ENCODE measurements at regions not wholly inside any gene's neighbourhood (a gene's known extent, or its start where the extent isn't known, plus 50 kb on each side); places are given as distances from the start of the nearest gene placed in this dataset.
"Not testable (repeated sequence)": the region's sequence is repeated elsewhere in the genome, so short reads cannot be mapped to it uniquely, and the experiment has no call there.

GRCh38 chr19:20371911-20372310 is 193.7 kb downstream of the ZNF737 start:
- no peaks in the 10 kb centered on the region for H3K79me2 ChIP-seq (ENCODE audit: low read depth)
- H3K4me1 ChIP-seq (replicated peaks; ENCODE audit: insufficient read depth), result no peaks in the 10 kb centered on the region
- no peak overlapping the region for H3K4me3 ChIP-seq
- no peak overlapping the region for H3K4me2 ChIP-seq
- H3K27me3 ChIP-seq (ENCODE audit: insufficient read depth, low read depth), result no peaks in the 10 kb centered on the region
- H3F3A ChIP-seq (ENCODE audit: insufficient read depth, low read depth), result no peaks in the 10 kb centered on the region
- TF ChIP-seq EZH2 (IDR thresholded peaks at IDR 0.05; ENCODE audit: low read depth) (no peak), CTCF (conservative IDR thresholded peaks at IDR 0.05) (no peak)
- H3K9me2 ChIP-seq (ENCODE audit: insufficient read depth), result no peaks in the 10 kb centered on the region
- intact Hi-C loops (cut with micrococcal nuclease; ENCODE audit: unreplicated experiment), result no loop called here
- H2AFZ ChIP-seq, result no peak overlapping the region
- no peak overlapping the region for H3K27ac ChIP-seq
- no peak for DNase-seq
- POLR2A ChIA-PET (ENCODE audit: unreplicated experiment), result no interaction called here
- no peaks in the 10 kb centered on the region for H4K20me1 ChIP-seq (ENCODE audit: insufficient read depth)
- H3K9me3 ChIP-seq (ENCODE audit: insufficient read depth, low read depth), result no peaks in the 10 kb centered on the region
- CTCF ChIA-PET, result no interaction called here
- H3K36me3 ChIP-seq (ENCODE audit: low read depth), result no peaks in the 10 kb centered on the region
- no TSS peak for BruUV-seq (replicated peaks)

GRCh38 chr19:20371304-20371703 is 194.3 kb downstream of the ZNF737 start:
- intact Hi-C loops (cut with micrococcal nuclease; ENCODE audit: unreplicated experiment); H3K27me3 ChIP-seq (ENCODE audit: insufficient read depth, low read depth): not testable (repeated sequence)

GRCh38 chr19:20367811-20368294 is 197.7 kb downstream of the ZNF737 start:
- Histone ChIP-seq H2AFZ (no peak overlapping the region), H3K4me1 (replicated peaks; ENCODE audit: insufficient read depth) (no peaks in the 10 kb centered on the region), H3K79me2 (ENCODE audit: low read depth) (no peaks in the 10 kb centered on the region), H3K9me2 (ENCODE audit: insufficient read depth) (no peaks in the 10 kb centered on the region), H3K9me3 (ENCODE audit: insufficient read depth, low read depth) (no peaks in the 10 kb centered on the region), H3K27me3 (ENCODE audit: insufficient read depth, low read depth) (no peaks in the 10 kb centered on the region), H3K4me2 (no peak overlapping the region), H3K4me3 (no peak overlapping the region), H3F3A (ENCODE audit: insufficient read depth, low read depth) (no peaks in the 10 kb centered on the region), H4K20me1 (ENCODE audit: insufficient read depth) (no peaks in the 10 kb centered on the region), H3K36me3 (ENCODE audit: low read depth) (no peaks in the 10 kb centered on the region), H3K27ac (no peak overlapping the region)
- POLR2A ChIA-PET (ENCODE audit: unreplicated experiment), result no interaction called here
- BruUV-seq (replicated peaks), result no TSS peak
- no peak for TF ChIP-seq EZH2 (IDR thresholded peaks at IDR 0.05; ENCODE audit: low read depth)
- no peak for TF ChIP-seq CTCF (conservative IDR thresholded peaks at IDR 0.05)
- CTCF ChIA-PET, result no interaction called here
- no peak for DNase-seq
- intact Hi-C loops (cut with micrococcal nuclease; ENCODE audit: unreplicated experiment), result no loop called here

More at GRCh38 chr19:20371304-20371703, 194.3 kb downstream of the ZNF737 start:
- H3K4me1 ChIP-seq (replicated peaks; ENCODE audit: insufficient read depth); H3K79me2 ChIP-seq (ENCODE audit: low read depth); POLR2A ChIA-PET (ENCODE audit: unreplicated experiment); H2AFZ ChIP-seq; H3F3A ChIP-seq (ENCODE audit: insufficient read depth, low read depth); H3K9me3 ChIP-seq (ENCODE audit: insufficient read depth, low read depth); H3K9me2 ChIP-seq (ENCODE audit: insufficient read depth); H3K36me3 ChIP-seq (ENCODE audit: low read depth); H3K27ac ChIP-seq; DNase-seq; CTCF ChIA-PET; H3K4me3 ChIP-seq; H4K20me1 ChIP-seq (ENCODE audit: insufficient read depth); H3K4me2 ChIP-seq; BruUV-seq (replicated peaks): not testable (repeated sequence)

- ChIA-PET CTCF (no interaction called here), POLR2A (ENCODE audit: unreplicated experiment) (no interaction called here)
- Histone ChIP-seq H3F3A (ENCODE audit: insufficient read depth, low read depth) (no peaks in the 10 kb centered on the region), H3K9me2 (ENCODE audit: insufficient read depth) (no peaks in the 10 kb centered on the region), H3K4me2 (no peak overlapping the region), H3K9me3 (ENCODE audit: insufficient read depth, low read depth) (no peaks in the 10 kb centered on the region), H3K4me3 (no peak overlapping the region), H3K79me2 (ENCODE audit: low read depth) (no peaks in the 10 kb centered on the region), H3K27ac (no peak overlapping the region), H3K27me3 (ENCODE audit: insufficient read depth, low read depth) (no peaks in the 10 kb centered on the region), H3K4me1 (replicated peaks; ENCODE audit: insufficient read depth) (no peaks in the 10 kb centered on the region), H2AFZ (no peak overlapping the region), H3K36me3 (ENCODE audit: low read depth) (no peaks in the 10 kb centered on the region), H4K20me1 (ENCODE audit: insufficient read depth) (no peaks in the 10 kb centered on the region)
- no TSS peak for BruUV-seq (replicated peaks)
- TF ChIP-seq CTCF (conservative IDR thresholded peaks at IDR 0.05), result no peak
- no peak for TF ChIP-seq EZH2 (IDR thresholded peaks at IDR 0.05; ENCODE audit: low read depth)
- no peak for DNase-seq
- intact Hi-C loops (cut with micrococcal nuclease; ENCODE audit: unreplicated experiment), result no loop called here
Measured at GRCh38 chr19:20365146-20365545, 198.1 kb downstream of the ZNF486 start.

All from PC-9 (cell line).